Stimulated activated CD8-positive, alpha-beta memory T cell treated with anti-CD3 and anti-CD28 coated beads, Interleukin-4, amount 100 ng/mL, for 48 hours (primary cell): ENCODE measurements at regions not wholly inside any gene's neighbourhood (a gene's known extent, or its start where the extent isn't known, plus 50 kb on each side); places are given as distances from the start of the nearest gene placed in this dataset.

Experiments
- DNase-seq: peaks from one replicate; pipeline ENCODE4 v3.0.0-alpha.2; 2020

- DNase-seq: no peak
These were observed 279.2 kb upstream of the SKOR2 start for GRCh38 chr18:47530695-47531094.

GRCh38 chr18:47528343-47528742 lies 276.9 kb upstream of the SKOR2 start:
- DNase-seq: no peak

GRCh38 chr18:47526147-47526546 lies 274.7 kb upstream of the SKOR2 start:
- DNase-seq: no peak

GRCh38 chr18:47522359-47522758 lies 270.9 kb upstream of the SKOR2 start:
- no peak for DNase-seq

- no peak for DNase-seq
These were observed 268.8 kb upstream of the SKOR2 start for GRCh38 chr18:47520263-47520662.

GRCh38 chr18:47519706-47520105 lies 268.2 kb upstream of the SKOR2 start:
- no peak for DNase-seq

GRCh38 chr18:47519277-47519676 lies 267.8 kb upstream of the SKOR2 start:
- DNase-seq: no peak

- DNase-seq: no peak
These were observed 262.2 kb upstream of the SKOR2 start for GRCh38 chr18:47513614-47514013.

GRCh38 chr18:47512726-47513435 lies 261.4 kb upstream of the SKOR2 start:
- no peak for DNase-seq

- no peak for DNase-seq
These were observed 260.6 kb upstream of the SKOR2 start for GRCh38 chr18:47512056-47512455.

- no peak for DNase-seq
These were observed 259.4 kb upstream of the SKOR2 start for GRCh38 chr18:47510831-47511230.

- no peak for DNase-seq
These were observed 256.2 kb upstream of the SKOR2 start for GRCh38 chr18:47507651-47508050.

GRCh38 chr18:47506897-47507296 lies 255.4 kb upstream of the SKOR2 start:
- no peak for DNase-seq

GRCh38 chr18:47501946-47502345 lies 250.5 kb upstream of the SKOR2 start:
- DNase-seq: no peak

- DNase-seq: no peak
These were observed 249.5 kb upstream of the SKOR2 start for GRCh38 chr18:47500930-47501329.

GRCh38 chr18:47492691-47493090 lies 241.2 kb upstream of the SKOR2 start:
- DNase-seq: no peak

GRCh38 chr18:47490882-47491281 lies 239.4 kb upstream of the SKOR2 start:
- no peak for DNase-seq

GRCh38 chr18:47485221-47485797 lies 233.8 kb upstream of the SKOR2 start:
- no peak for DNase-seq

GRCh38 chr18:47484068-47484467 lies 232.6 kb upstream of the SKOR2 start:
- DNase-seq: no peak

- DNase-seq: no peak
These were observed 228.7 kb upstream of the SKOR2 start for GRCh38 chr18:47480166-47480565.

- no peak for DNase-seq
These were observed 220.3 kb upstream of the SKOR2 start for GRCh38 chr18:47471784-47472183.

GRCh38 chr18:47470941-47471340 lies 219.5 kb upstream of the SKOR2 start:
- DNase-seq: no peak

- DNase-seq: no peak
These were observed 218.1 kb upstream of the SKOR2 start for GRCh38 chr18:47469576-47469975.

- no peak for DNase-seq
These were observed 210.5 kb upstream of the SKOR2 start for GRCh38 chr18:47461977-47462376.

GRCh38 chr18:47461406-47461948 lies 210.0 kb upstream of the SKOR2 start:
- DNase-seq: no peak
